BJ (cell line): ENCODE measurements at regions not wholly inside any gene's neighbourhood (a gene's known extent, or its start where the extent isn't known, plus 50 kb on each side); places are given as distances from the start of the nearest gene placed in this dataset.
"Not testable (repeated sequence)": the region's sequence is repeated elsewhere in the genome, so short reads cannot be mapped to it uniquely, and the experiment has no call there.

Experiments
- CTCF ChIA-PET: fragments of 350-600 bp; formaldehyde crosslinking; extraction: SDS; loops from one replicate; lab custom pipeline; 2021; ENCODE audit warnings: antibody characterized with exemption, inconsistent platforms; lab: Yijun Ruan, JAX
- POLR2A ChIA-PET: fragments of 300-600 bp; sonication (Branson Sonifier 250); formaldehyde crosslinking; extraction: SDS; loops from one replicate; lab custom pipeline; 2021; ENCODE audit warnings: antibody characterized with exemption; lab: Charles Lee
- DNase-seq: peaks from one replicate; pipeline ENCODE4 v3.0.0-alpha.2; 2011; ENCODE audit warnings: low read depth
- H3K27me3 ChIP-seq: 2 replicates; pipeline ENCODE4 v1.6.0; 2011; ENCODE audit warnings: low read length; ENCODE audit not compliant: control insufficient read depth, insufficient read depth
- H3K36me3 ChIP-seq: 2 replicates; pipeline ENCODE4 v1.5.1; 2011; ENCODE audit warnings: low read length; ENCODE audit not compliant: control insufficient read depth, insufficient read depth
- H3K4me3 ChIP-seq: 2 replicates; pipeline ENCODE4 v1.5.1; 2011; ENCODE audit warnings: low read depth, mild to moderate bottlenecking, control low read depth, low read length
- CTCF ChIP-seq: IDR thresholded peaks from 2 replicates; pipeline ENCODE4 v1.5.1; 2011; ENCODE audit warnings: low read depth, mild to moderate bottlenecking, control low read depth, inconsistent platforms, low read length, moderate library complexity; ENCODE audit not compliant: insufficient read depth

DNA sequence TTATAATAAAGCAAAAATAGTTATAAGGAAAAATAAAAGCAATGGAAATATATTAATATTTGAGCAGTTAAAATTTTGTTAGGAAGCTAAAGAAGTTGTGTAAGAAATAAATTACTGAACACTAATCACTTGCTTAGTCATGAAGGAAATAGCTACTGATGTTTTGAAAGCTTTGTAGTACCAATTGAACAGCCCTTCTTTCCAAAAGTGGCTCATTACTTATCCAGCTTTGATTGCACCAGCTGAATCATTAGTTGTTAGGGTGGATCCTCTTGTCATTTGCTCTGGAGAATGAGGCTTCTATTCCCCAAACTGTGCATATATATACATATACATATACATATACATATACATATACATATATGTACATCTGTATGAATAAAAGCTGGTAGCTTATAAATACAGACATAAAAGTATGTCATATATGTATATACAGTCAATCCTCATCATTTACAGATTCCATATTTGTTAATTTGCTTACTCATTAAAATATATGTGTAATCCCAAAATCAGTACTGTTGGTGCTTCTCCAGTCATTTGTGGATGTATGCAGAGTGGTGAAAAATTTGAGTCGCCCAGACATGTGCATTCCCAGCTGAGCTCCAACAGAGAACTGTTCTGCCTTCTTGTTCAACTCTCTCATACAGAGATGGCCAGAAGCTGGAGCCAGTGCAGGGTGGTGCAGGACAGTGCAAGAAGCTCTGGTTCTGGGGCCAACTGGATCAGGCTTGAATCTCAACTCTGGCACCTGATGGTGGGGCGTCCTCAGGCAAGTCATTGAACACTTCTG is 214.1 kb downstream of the RPAP3 start:
- Histone ChIP-seq H3K27me3 (no peaks in the 10 kb centered on the region), H3K36me3 (no peaks in the 10 kb centered on the region), H3K4me3 (no peak overlapping the region)
- no peak for TF ChIP-seq CTCF
- POLR2A ChIA-PET: no interaction called here
- CTCF ChIA-PET: interaction anchor here (0.8 to 1.3 kb wide), 2 partner anchors 8 to 12 kb away, joined by 3 to 5 read pairs; no protein-coding TSS in a partner anchor
- no peak for DNase-seq

DNA sequence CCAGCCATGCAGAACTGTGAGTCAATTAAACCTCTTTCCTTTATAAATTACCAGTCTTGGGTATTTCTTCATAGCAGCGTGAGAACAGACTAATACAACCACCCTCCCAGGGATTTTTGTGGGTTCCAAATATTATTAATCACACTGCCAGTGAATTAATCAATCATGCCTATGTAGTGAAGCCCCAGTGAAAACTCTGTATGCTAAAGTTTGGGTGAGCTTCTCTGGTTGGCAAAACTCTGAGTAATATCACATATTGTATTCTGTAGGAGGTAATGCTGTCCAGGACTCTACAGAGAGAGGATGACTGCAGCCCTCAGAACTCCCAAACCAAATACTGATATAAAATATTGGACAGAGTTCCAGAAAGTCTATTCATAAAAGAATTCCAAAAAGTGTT is 216.9 kb downstream of the RPAP3 start:
- H3K36me3 ChIP-seq: no peaks in the 10 kb centered on the region
- no peak for DNase-seq

DNA sequence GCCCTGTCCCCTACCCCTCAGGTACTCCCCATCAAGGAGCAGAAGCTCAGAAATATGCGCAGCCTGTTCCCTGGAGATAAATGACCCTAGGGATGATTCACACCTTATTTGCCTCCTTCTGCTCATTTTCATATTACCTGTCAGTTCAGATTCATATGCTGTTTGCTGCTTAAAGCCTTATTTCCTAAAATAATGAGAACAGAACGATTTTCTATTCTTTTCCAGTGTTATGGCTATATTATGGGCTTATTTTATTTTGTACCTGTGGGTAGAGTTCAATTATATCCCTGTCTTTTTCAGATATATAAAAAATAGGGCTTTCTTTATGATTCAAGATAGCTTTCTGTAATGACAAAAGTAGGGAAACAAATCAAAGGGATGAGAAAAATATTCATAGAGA is 224.8 kb downstream of the RPAP3 start:
- ChIA-PET POLR2A (no interaction called here), CTCF (interaction anchor here (0.6 kb wide), 1 partner anchor 24 kb away, joined by 3 read pairs; no protein-coding TSS in a partner anchor)
- Histone ChIP-seq H3K4me3 (no peak overlapping the region), H3K36me3 (no peaks in the 10 kb centered on the region), H3K27me3 (peaks cover 4% of the 10 kb centered on the region; the same call in 1 of the 2 replicates)
- DNase-seq: no peak
- no peak for TF ChIP-seq CTCF

More for the DNA sequence above, 216.9 kb downstream of the RPAP3 start:
- Histone ChIP-seq H3K4me3 (no peak overlapping the region), H3K27me3 (0 out of 2 replicates have a peak, but pooled peaks cover 1% of the 10 kb centered on the region)
- TF ChIP-seq CTCF: no peak
- CTCF ChIA-PET: no interaction called here
- POLR2A ChIA-PET: no interaction called here

DNA sequence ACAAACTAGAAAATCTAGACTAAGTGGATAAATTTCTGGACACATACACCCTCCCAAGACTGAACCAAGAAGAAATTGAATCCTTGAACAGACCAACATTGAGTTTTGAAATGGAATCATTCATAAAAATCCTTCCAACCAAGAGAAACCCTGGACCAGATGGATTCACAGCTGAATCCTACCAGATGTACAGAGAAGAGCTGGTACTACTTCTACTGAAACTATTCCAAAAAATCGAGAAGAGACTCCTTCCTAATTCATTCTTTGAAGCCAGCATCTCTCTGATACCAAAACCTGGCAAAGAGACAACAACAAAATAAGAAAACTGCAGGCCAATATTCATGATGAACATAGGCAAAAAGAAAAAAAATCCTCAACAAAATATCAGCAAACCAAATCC is 227.4 kb downstream of the RPAP3 start:
- Histone ChIP-seq H3K27me3 (peaks cover 3% of the 10 kb centered on the region; the same call in 1 of the 2 replicates), H3K36me3 (no peaks in the 10 kb centered on the region), H3K4me3 (no peak overlapping the region)
- no peak for DNase-seq
- TF ChIP-seq CTCF: no peak
- ChIA-PET CTCF (no interaction called here), POLR2A (no interaction called here)

DNA sequence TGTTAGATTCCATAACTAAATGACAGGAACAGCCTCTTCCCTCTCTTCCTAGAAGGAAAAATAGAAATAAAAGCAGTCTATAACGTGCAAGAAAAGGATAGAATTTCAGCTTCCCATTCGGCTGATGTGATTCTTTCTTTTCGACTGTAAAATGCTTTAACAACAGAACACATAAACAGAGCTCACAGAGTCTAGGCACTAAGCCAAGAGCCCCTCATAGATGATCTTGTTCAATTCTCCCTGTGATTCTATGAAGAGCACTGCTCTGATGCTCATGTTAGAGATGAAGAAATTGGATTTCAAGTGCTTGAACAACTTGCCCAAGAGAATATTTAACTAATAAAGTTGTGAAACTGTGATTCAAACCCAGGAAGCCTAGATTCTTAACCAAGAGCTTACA is 232.7 kb downstream of the RPAP3 start:
- ChIA-PET CTCF (no interaction called here), POLR2A (no interaction called here)
- DNase-seq: no peak
- no peaks in the 10 kb centered on the region for H3K27me3 ChIP-seq
- no peaks in the 10 kb centered on the region for H3K36me3 ChIP-seq
- TF ChIP-seq CTCF: no peak
- no peak overlapping the region for H3K4me3 ChIP-seq

GRCh38 chr12:47470349-47470748 is 235.5 kb downstream of the RPAP3 start:
- CTCF ChIA-PET, H3K27me3 ChIP-seq, DNase-seq, POLR2A ChIA-PET, H3K4me3 ChIP-seq, H3K36me3 ChIP-seq: not testable (repeated sequence)

DNA sequence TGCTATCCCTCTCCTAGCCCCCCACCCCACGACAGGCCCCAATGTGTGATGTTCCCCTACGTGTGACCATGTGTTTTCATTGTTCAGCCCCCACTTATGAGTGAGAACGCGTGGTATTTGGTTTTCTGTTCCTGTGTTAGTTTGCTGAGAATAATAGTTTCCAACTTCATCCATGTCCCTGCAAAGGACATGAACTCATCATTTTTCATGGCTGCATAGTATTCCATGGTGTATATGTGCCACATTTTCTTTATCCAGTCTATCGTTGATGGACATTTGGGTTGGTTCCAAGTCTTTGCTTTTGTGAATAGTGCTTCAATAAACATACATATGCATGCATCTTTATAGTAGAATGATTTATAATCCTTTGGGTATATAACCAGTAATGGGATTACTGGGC is 241.9 kb downstream of the RPAP3 start:
- H3K27me3 ChIP-seq, H3K36me3 ChIP-seq, CTCF ChIA-PET, H3K4me3 ChIP-seq, DNase-seq, POLR2A ChIA-PET: not testable (repeated sequence)
